ENCODE measurements at regions not wholly inside any gene's neighbourhood (a gene's known extent, or its start where the extent isn't known, plus 50 kb on each side); places are given as distances from the start of the nearest gene placed in this dataset.

GRCh38 chr21:18144339-18144738 is 100.3 kb upstream of the CHODL start:
- Histone ChIP-seq H2BK120ac (replicated peaks; ENCODE audit: low read depth, low read length) (no peak overlapping the region), H3K79me2 (ENCODE audit: control insufficient read depth in 1 of 2, insufficient read depth in 2 of 2, low read length in 2 of 2) (no peaks in the 10 kb centered on the region), H2AK5ac (ENCODE audit: low read depth, low read length) (no peak overlapping the region), H2BK15ac (ENCODE audit: low read length) (no peak overlapping the region), H2BK5ac (ENCODE audit: low read depth, low read length) (no peak overlapping the region), H4K8ac (ENCODE audit: extremely low read depth, insufficient read depth, low read length) (no peak overlapping the region), H3K23me2 (ENCODE audit: low read depth, low read length) (no peaks in the 10 kb centered on the region), H3K79me1 (ENCODE audit: low read depth, low read length) (no peaks in the 10 kb centered on the region), H3K36me3 (ENCODE audit: control insufficient read depth in 2 of 4, insufficient read depth in 4 of 4, low read length in 3 of 4) (no peaks in the 10 kb centered on the region), H3K27ac (ENCODE audit: low read depth, low read length) (no peak overlapping the region), H3K23ac (ENCODE audit: insufficient read length) (no peak overlapping the region), H4K5ac (ENCODE audit: insufficient read length, low read depth, low read length) (no peak overlapping the region), H2AFZ (ENCODE audit: low read length) (no peak overlapping the region), H3K56ac (replicated peaks; ENCODE audit: insufficient read length, low read depth, low read length) (no peak overlapping the region), H3K9ac (replicated peaks in 1 of 4; ENCODE audit: extremely low read depth in 1 of 4, low read depth in 3 of 4, low read length in 3 of 4) (no peak overlapping the region), H4K20me1 (replicated peaks in 1 of 2; ENCODE audit: control insufficient read depth in 1 of 2, insufficient read depth in 2 of 2, low read length in 2 of 2) (no peaks in the 10 kb centered on the region), H3K18ac (ENCODE audit: extremely low read depth, low read length) (no peak overlapping the region), H3K4ac (replicated peaks; ENCODE audit: insufficient read length, low read depth, low read length) (no peak overlapping the region), H3K9me3 (ENCODE audit: insufficient read depth in 2 of 2, low read depth in 1 of 2, low read length in 1 of 2) (no peaks in the 10 kb centered on the region; a peak in 1 of 4 replicates), H3K4me1 (replicated peaks in 1 of 4; ENCODE audit: control insufficient read depth in 3 of 4, insufficient read depth in 4 of 4, low read length in 3 of 4) (no peaks in the 10 kb centered on the region), H3K14ac (ENCODE audit: insufficient read length) (no peak overlapping the region), H3K4me2 (ENCODE audit: insufficient read depth in 1 of 2, low read depth in 2 of 2, low read length in 2 of 2) (no peak overlapping the region), H2BK20ac (ENCODE audit: low read length) (no peak overlapping the region), H3K27me3 (replicated peaks in 1 of 4; ENCODE audit: control insufficient read depth in 3 of 4, extremely low read depth in 1 of 4, insufficient read depth in 3 of 4, low read length in 3 of 4) (no peaks in the 10 kb centered on the region), H3K4me3 (ENCODE audit: extremely low read depth in 1 of 4, insufficient read depth in 2 of 4, low read depth in 3 of 4, low read length in 4 of 4) (no peak overlapping the region), H2BK12ac (ENCODE audit: low read depth, low read length) (no peak overlapping the region), H4K91ac (replicated peaks; ENCODE audit: insufficient read length, low read length) (no peak overlapping the region)
- FAIRE-seq (no peak), DNase-seq (ENCODE audit: low read depth in 1 of 2, low spot score in 2 of 2) (no peak)
- WGBS, 2 experiments (ENCODE audit: extremely low coverage in 1 of 2, insufficient coverage in 1 of 2, insufficient read length in 1 of 2, insufficient replicate concordance in 2 of 2, low coverage in 1 of 2, low lambda C conversion rate in 2 of 2, missing lambda C conversion rate in 1 of 2) = 96% methylated on average over 3 of the region's 3 CpGs; no CpG with 5 or more reads in 1 of the 2 experiments
- CTCF ChIA-PET (ENCODE audit: partially characterized antibody) = no interaction called here
- POLR2A ChIA-PET (ENCODE audit: partially characterized antibody) = no interaction called here
- no peak for TF ChIP-seq SIRT6 (IDR thresholded peaks at IDR 0.05; ENCODE audit: low read length)
- no peak for TF ChIP-seq TEAD4 (IDR thresholded peaks at IDR 0.05; ENCODE audit: low read depth, low read length)
- TF ChIP-seq GABPA (IDR thresholded peaks at IDR 0.05; ENCODE audit: borderline replicate concordance, insufficient read depth, low read length) = no peak
- no peak for TF ChIP-seq CBX8 (IDR thresholded peaks at IDR 0.05; ENCODE audit: borderline replicate concordance, low read depth, low read length)
- no peak for TF ChIP-seq CREB1 (IDR thresholded peaks at IDR 0.05)
- TF ChIP-seq SUZ12 (IDR thresholded peaks at IDR 0.05; ENCODE audit: low read length) = no peak
- no peak for TF ChIP-seq EZH2 (IDR thresholded peaks at IDR 0.05; ENCODE audit: low read depth, low read length, severe bottlenecking)
- no peak for TF ChIP-seq GTF2F1 (IDR thresholded peaks at IDR 0.05; ENCODE audit: borderline replicate concordance, low read depth, low read length)
- no peak for TF ChIP-seq ATF2 (IDR thresholded peaks at IDR 0.05; ENCODE audit: low read length)
- no peak for TF ChIP-seq E2F6 (IDR thresholded peaks at IDR 0.05)
